IMR-90 (cell line): ENCODE measurements at regions not wholly inside any gene's neighbourhood (a gene's known extent, or its start where the extent isn't known, plus 50 kb on each side); places are given as distances from the start of the nearest gene placed in this dataset.

Source experiments
- ATAC-seq: fragments of 200-7000 bp; cut with Tn5 transposase; 2 replicates; pipeline ENCODE4 v1.9.1; 2020; ENCODE audit warnings: low read depth, mild to moderate bottlenecking, moderate library complexity
- BruUV-seq: library from RNA; stranded (reverse); fragments of 400-500 nt; replicated peaks from 2 replicates; lab custom pipeline; 2021; lab: Mats Ljungman, UMichigan
- CTCF ChIA-PET: fragments of 300-600 bp; formaldehyde crosslinking; extraction: SDS; loops from one replicate; lab custom pipeline; 2021; ENCODE audit warnings: antibody characterized with exemption; lab: Yijun Ruan, JAX
- POLR2A ChIA-PET: fragments of 300-600 bp; sonication (Branson Sonifier 250); formaldehyde crosslinking; loops from one replicate; lab custom pipeline; 2022; ENCODE audit warnings: antibody characterized with exemption; ENCODE audit not compliant: unreplicated experiment; lab: Charles Lee
- DNase-seq: peaks from one replicate; pipeline ENCODE4 v3.0.0; 2013
- H2AFZ ChIP-seq: replicated peaks from 2 replicates; pipeline ENCODE3; 2013; ENCODE audit warnings: low read length, mild to moderate bottlenecking; ENCODE audit not compliant: poor library complexity
- H2AK5ac ChIP-seq: 2 replicates; pipeline ENCODE4 v1.6.1; 2013; ENCODE audit warnings: low read depth, low read length, inconsistent platforms
- H2AK9ac ChIP-seq: replicated peaks from 2 replicates; pipeline ENCODE3; 2013; ENCODE audit warnings: mild to moderate bottlenecking, low read depth, low read length, moderate library complexity; ENCODE audit not compliant: poor library complexity
- H2BK120ac ChIP-seq: 2 replicates; pipeline ENCODE4 v1.6.1; 2013; ENCODE audit warnings: low read depth, low read length, inconsistent platforms
- H2BK15ac ChIP-seq: 3 replicates; pipeline ENCODE4 v1.6.1; 2013; ENCODE audit warnings: low read depth, low read length, inconsistent platforms
- H2BK20ac ChIP-seq: 2 replicates; pipeline ENCODE4 v1.6.1; 2013; ENCODE audit warnings: low read depth, mild to moderate bottlenecking, inconsistent platforms, low read length, moderate library complexity
- H2BK5ac ChIP-seq: 2 replicates; pipeline ENCODE4 v1.6.1; 2013; ENCODE audit warnings: mild to moderate bottlenecking, low read depth, low read length, inconsistent platforms; ENCODE audit not compliant: poor library complexity, severe bottlenecking
- H3K14ac ChIP-seq: replicated peaks from 2 replicates; pipeline ENCODE4 v1.6.1; 2013; ENCODE audit warnings: low read depth, low read length, inconsistent platforms
- H3K18ac ChIP-seq: 2 replicates; pipeline ENCODE4 v1.6.1; 2013; ENCODE audit warnings: low read depth, low read length, control low read depth
- H3K23ac ChIP-seq: 2 replicates; pipeline ENCODE4 v1.6.1; 2013; ENCODE audit warnings: low read depth, low read length, inconsistent platforms
- H3K27ac ChIP-seq: 2 replicates; pipeline ENCODE4 v1.5.1; 2013; ENCODE audit warnings: mild to moderate bottlenecking, control low read depth, low read length; ENCODE audit not compliant: insufficient read depth
- H3K27me3 ChIP-seq: 2 replicates; pipeline ENCODE4 v1.6.1; 2013; ENCODE audit warnings: low read length; ENCODE audit not compliant: control insufficient read depth, insufficient read depth
- H3K36me3 ChIP-seq: 2 replicates; pipeline ENCODE4 v1.6.1; 2013; ENCODE audit warnings: low read length, mixed read lengths; ENCODE audit not compliant: control insufficient read depth, insufficient read depth
- H3K4ac ChIP-seq: 2 replicates; pipeline ENCODE4 v1.6.1; 2013; ENCODE audit warnings: low read depth, low read length, inconsistent platforms
- H3K4me1 ChIP-seq: 2 replicates; pipeline ENCODE4 v1.6.1; 2013; ENCODE audit warnings: low read length, mixed read lengths; ENCODE audit not compliant: control insufficient read depth, insufficient read depth
- H3K4me2 ChIP-seq: 2 replicates; pipeline ENCODE4 v1.6.1; 2013; ENCODE audit warnings: low read depth, mild to moderate bottlenecking, control low read depth, low read length, moderate library complexity
- H3K4me3 ChIP-seq: 2 replicates; pipeline ENCODE4 v1.5.1; 2013; ENCODE audit warnings: low read depth, mild to moderate bottlenecking, control low read depth, low read length, moderate library complexity; ENCODE audit not compliant: insufficient read depth
- H3K56ac ChIP-seq: 2 replicates; pipeline ENCODE4 v1.6.1; 2013; ENCODE audit warnings: low read length, inconsistent platforms; ENCODE audit not compliant: insufficient read depth; ENCODE audit errors: extremely low read depth
- H3K79me1 ChIP-seq, 2 experiments: 2 replicates each; pipeline ENCODE4 v1.6.1; 2013; ENCODE audit warnings: low read length in 2 of 2, inconsistent platforms in 1 of 2, low read depth in 1 of 2
- H3K9ac ChIP-seq: 2 replicates; pipeline ENCODE4 v1.6.1; 2013; ENCODE audit warnings: low read depth, low read length, control low read depth
- H3K9me1 ChIP-seq: 2 replicates; pipeline ENCODE4 v1.6.1; 2013; ENCODE audit warnings: low read length, inconsistent platforms; ENCODE audit not compliant: insufficient read depth
- H3K9me3 ChIP-seq: 2 replicates; pipeline ENCODE4 v1.6.1; 2013; ENCODE audit warnings: low read length; ENCODE audit not compliant: control insufficient read depth, insufficient read depth
- H4K20me1 ChIP-seq: 2 replicates; pipeline ENCODE4 v1.6.1; 2013; ENCODE audit warnings: low read length, inconsistent platforms; ENCODE audit not compliant: insufficient read depth
- H4K5ac ChIP-seq: 2 replicates; pipeline ENCODE4 v1.6.1; 2013; ENCODE audit warnings: mild to moderate bottlenecking, low read depth, low read length, control low read depth
- H4K8ac ChIP-seq, 2 experiments: 2 replicates each; pipeline ENCODE4 v1.6.1; 2013; ENCODE audit warnings: low read depth in 2 of 2, low read length in 2 of 2, control low read depth in 1 of 2, inconsistent platforms in 1 of 2
- H4K91ac ChIP-seq: 2 replicates; pipeline ENCODE4 v1.6.1; 2013; ENCODE audit warnings: low read depth, low read length, inconsistent platforms; ENCODE audit not compliant: insufficient read depth
- CTCF ChIP-seq: conservative IDR thresholded peaks from 2 replicates; pipeline ENCODE4 v1.5.1; 2012; ENCODE audit warnings: mild to moderate bottlenecking, low read depth, low read length, improper control_type of control experiment
- MAZ ChIP-seq: IDR thresholded peaks from 2 replicates; pipeline ENCODE4 v1.6.1; 2012; ENCODE audit warnings: low read depth, mild to moderate bottlenecking, low read length, improper control_type of control experiment, moderate library complexity, borderline replicate concordance
- MXI1 ChIP-seq: IDR thresholded peaks from 2 replicates; pipeline ENCODE4 v1.6.1; 2012; ENCODE audit warnings: low read depth, mild to moderate bottlenecking, low read length, moderate library complexity, borderline replicate concordance
- POLR2A ChIP-seq: IDR thresholded peaks from 2 replicates; pipeline ENCODE4 v1.6.1; 2012; ENCODE audit warnings: mild to moderate bottlenecking, low read depth, low read length
- RAD21 ChIP-seq: IDR thresholded peaks from 2 replicates; pipeline ENCODE4 v1.6.1; 2012; ENCODE audit warnings: low read length, improper control_type of control experiment
- RCOR1 ChIP-seq: IDR thresholded peaks from 2 replicates; pipeline ENCODE4 v1.6.1; 2012; ENCODE audit warnings: mild to moderate bottlenecking, low read length, improper control_type of control experiment; ENCODE audit not compliant: insufficient replicate concordance
- RFX5 ChIP-seq: IDR thresholded peaks from 2 replicates; pipeline ENCODE4 v1.8.0; 2012; ENCODE audit warnings: low read depth, mild to moderate bottlenecking, low read length, moderate library complexity
- SMC3 ChIP-seq: fragments of 150-350 bp; IDR thresholded peaks from 2 replicates; pipeline ENCODE4 v1.6.1; 2016; ENCODE audit warnings: low read depth, mild to moderate bottlenecking, antibody characterized with exemption, low read length, moderate library complexity
- dilution Hi-C: fragments of 300-500 bp; cut with HindIII; formaldehyde crosslinking; loops from one replicate; pipeline ENCODE4 v1.14.3; 2018; ENCODE audit warnings: low sequenced_read_pairs; ENCODE audit not compliant: unreplicated experiment
- in situ Hi-C: fragments of 300-500 bp; cut with MboI; formaldehyde crosslinking; loops from 3 replicates; pipeline ENCODE4 v1.14.3; 2019; ENCODE audit warnings: low sequenced_read_pairs, inconsistent platforms, mixed read lengths
- intact Hi-C: fragments of 100-400 bp; cut with micrococcal nuclease; formaldehyde crosslinking; loops from 2 replicates; pipeline ENCODE4 v1.10.0; 2022
- TF ChIP-seq, protein P1 (sequence below): fragments of 150-350 bp; IDR thresholded peaks from 2 replicates; pipeline ENCODE4 v1.6.1; 2016; ENCODE audit warnings: low read depth, mild to moderate bottlenecking, low read length, moderate library complexity, borderline replicate concordance
- TF ChIP-seq, protein P2 (sequence below): fragments of 150-350 bp; IDR thresholded peaks from 2 replicates; pipeline ENCODE4 v1.6.1; 2017; ENCODE audit warnings: mild to moderate bottlenecking, antibody characterized with exemption, low read length, low read depth

GRCh38 chr6:113599444-113599843, 257.7 kb upstream of the MARCKS start:
- H2AK5ac ChIP-seq: no peak overlapping the region
- no peak overlapping the region for H3K27ac ChIP-seq
- no peak overlapping the region for H3K23ac ChIP-seq
- ChIA-PET POLR2A (no interaction called here), CTCF (no interaction called here)
- no peaks in the 10 kb centered on the region for H3K9me3 ChIP-seq
- H3K9ac ChIP-seq: no peak overlapping the region
- no TSS peak for BruUV-seq
- ATAC-seq: peak; percentile 61; the same call in 1 of the 2 replicates
- H3K27me3 ChIP-seq: no peaks in the 10 kb centered on the region
- no peak for TF ChIP-seq SMC3
- TF ChIP-seq CTCF: no peak
- no peak for TF ChIP-seq RFX5
- TF ChIP-seq, protein P1, sequence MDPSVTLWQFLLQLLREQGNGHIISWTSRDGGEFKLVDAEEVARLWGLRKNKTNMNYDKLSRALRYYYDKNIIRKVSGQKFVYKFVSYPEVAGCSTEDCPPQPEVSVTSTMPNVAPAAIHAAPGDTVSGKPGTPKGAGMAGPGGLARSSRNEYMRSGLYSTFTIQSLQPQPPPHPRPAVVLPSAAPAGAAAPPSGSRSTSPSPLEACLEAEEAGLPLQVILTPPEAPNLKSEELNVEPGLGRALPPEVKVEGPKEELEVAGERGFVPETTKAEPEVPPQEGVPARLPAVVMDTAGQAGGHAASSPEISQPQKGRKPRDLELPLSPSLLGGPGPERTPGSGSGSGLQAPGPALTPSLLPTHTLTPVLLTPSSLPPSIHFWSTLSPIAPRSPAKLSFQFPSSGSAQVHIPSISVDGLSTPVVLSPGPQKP: no peak
- TF ChIP-seq RAD21: no peak
- TF ChIP-seq MAZ: no peak
- TF ChIP-seq MXI1: no peak
- TF ChIP-seq RCOR1: no peak
- TF ChIP-seq POLR2A: no peak
- TF ChIP-seq, protein P2, sequence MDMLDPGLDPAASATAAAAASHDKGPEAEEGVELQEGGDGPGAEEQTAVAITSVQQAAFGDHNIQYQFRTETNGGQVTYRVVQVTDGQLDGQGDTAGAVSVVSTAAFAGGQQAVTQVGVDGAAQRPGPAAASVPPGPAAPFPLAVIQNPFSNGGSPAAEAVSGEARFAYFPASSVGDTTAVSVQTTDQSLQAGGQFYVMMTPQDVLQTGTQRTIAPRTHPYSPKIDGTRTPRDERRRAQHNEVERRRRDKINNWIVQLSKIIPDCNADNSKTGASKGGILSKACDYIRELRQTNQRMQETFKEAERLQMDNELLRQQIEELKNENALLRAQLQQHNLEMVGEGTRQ: no peak
- H4K8ac ChIP-seq: no peak overlapping the region
- no peaks in the 10 kb centered on the region for H3K79me1 ChIP-seq
- H3K4ac ChIP-seq: no peak overlapping the region
- intact Hi-C loops (loop anchor here (5.0 kb wide), 1 partner anchor 258 kb away; the partner anchor contains the start of gene MARCKS), in situ Hi-C loops (no loop called here), dilution Hi-C loops (no loop called here)
- no peak overlapping the region for H4K5ac ChIP-seq
- DNase-seq: peak; percentile 69
- H3K36me3 ChIP-seq: no peaks in the 10 kb centered on the region
- H3K14ac ChIP-seq: 0 out of 2 replicates have a peak overlapping the region, but pooled peaks have one; percentile 20
- H2BK15ac ChIP-seq: no peak overlapping the region
- no peak overlapping the region for H3K18ac ChIP-seq
- no peak overlapping the region for H2BK5ac ChIP-seq
- no peak overlapping the region for H2AK9ac ChIP-seq
- no peaks in the 10 kb centered on the region for H4K20me1 ChIP-seq
- no peak overlapping the region for H3K4me2 ChIP-seq
- no peak overlapping the region for H2BK20ac ChIP-seq
- no peak overlapping the region for H3K4me3 ChIP-seq
- H3K4me1 ChIP-seq: peaks cover 16% of the 10 kb centered on the region
- H3K56ac ChIP-seq: no peak overlapping the region
- H4K91ac ChIP-seq: no peak overlapping the region; the same call in 1 of the 2 replicates
- no peak overlapping the region for H2AFZ ChIP-seq
- H3K9me1 ChIP-seq: no peaks in the 10 kb centered on the region
- no peak overlapping the region for H2BK120ac ChIP-seq
